HepG2 (cell line): ENCODE measurements at regions not wholly inside any gene's neighbourhood (a gene's known extent, or its start where the extent isn't known, plus 50 kb on each side); places are given as distances from the start of the nearest gene placed in this dataset.

ENCODE experiments used
- ATAC-seq: fragments of 200-7000 bp; cut with Tn5 transposase; 3 replicates; pipeline ENCODE4 v1.9.1; 2020; ENCODE audit warnings: mild to moderate bottlenecking, moderate library complexity
- BruUV-seq: library from RNA; stranded (reverse); fragments of 400-500 nt; replicated peaks from 2 replicates; lab custom pipeline; 2021; lab: Mats Ljungman, UMichigan
- CTCF ChIA-PET: fragments of 300-600 bp; formaldehyde crosslinking; extraction: SDS; loops from one replicate; lab custom pipeline; 2021; ENCODE audit warnings: low total read pairs, inconsistent platforms, low intra/inter-chr PET ratio; lab: Yijun Ruan, JAX
- POLR2A ChIA-PET: fragments of 350-600 bp; sonication (Branson Sonifier 250); formaldehyde crosslinking; loops from one replicate; lab custom pipeline; 2020; ENCODE audit warnings: antibody characterized with exemption, inconsistent platforms; lab: Yijun Ruan, JAX
- DNase-seq: peaks from one replicate; pipeline ENCODE4 v3.0.0-alpha.2; 2015; ENCODE audit warnings: low spot score
- FAIRE-seq: peaks from 3 replicates; lab custom pipeline; 2011; peaks lifted over from hg19 to GRCh38; lab: Jason Lieb, UNC
- H2AFZ ChIP-seq: one replicate; pipeline ENCODE4 v1.6.1; 2011; ENCODE audit warnings: low read length, inconsistent platforms
- H3K27ac ChIP-seq: fragments of 300-600 bp; 3 replicates; pipeline ENCODE4 v1.8.0; 2011; ENCODE audit warnings: mixed run types, mild to moderate bottlenecking, mixed read lengths, low read length, inconsistent platforms; ENCODE audit not compliant: insufficient read depth; ENCODE audit errors: extremely low read length
- H3K27me3 ChIP-seq, 2 experiments: fragments of 200-600 bp in 1 of 2; 2 replicates in 1 of 2; 3 replicates in 1 of 2; pipeline versions ENCODE4 v1.6.0 to v1.8.0; 2011; ENCODE audit warnings: low read length in 2 of 2, mild to moderate bottlenecking in 2 of 2, moderate library complexity in 2 of 2, inconsistent platforms in 1 of 2; ENCODE audit not compliant: insufficient read depth in 2 of 2, control insufficient read depth in 1 of 2
- H3K36me3 ChIP-seq, 2 experiments: fragments of 200-600 bp in 1 of 2; replicated peaks in 1 of 2; 2 replicates in 1 of 2; 3 replicates in 1 of 2; pipeline versions ENCODE4 v1.5.1 to v1.8.0; 2011; ENCODE audit warnings: low read length in 2 of 2, inconsistent platforms in 1 of 2; ENCODE audit not compliant: insufficient read depth in 2 of 2, control insufficient read depth in 1 of 2
- H3K4me1 ChIP-seq: 2 replicates; pipeline ENCODE4 v1.5.1; 2012; ENCODE audit warnings: low read length, inconsistent platforms; ENCODE audit not compliant: insufficient read depth
- H3K4me2 ChIP-seq: 2 replicates; pipeline ENCODE4 v1.6.0; 2011; ENCODE audit warnings: low read depth, low read length, inconsistent platforms
- H3K4me3 ChIP-seq, 3 experiments: fragments of 200-600 bp in 1 of 3; sonication (generic), shearing (Covaris generic) in 1 of 3; replicated peaks in 1 of 3; 2 replicates each; pipeline ENCODE4 v1.5.1; 2011 to 2016; ENCODE audit warnings: low read length in 3 of 3, inconsistent platforms in 2 of 3, low read depth in 2 of 3, mild to moderate bottlenecking in 2 of 3, control low read depth in 1 of 3, mixed read lengths in 1 of 3; ENCODE audit not compliant: insufficient read depth in 1 of 3
- H3K79me2 ChIP-seq: one replicate; pipeline ENCODE4 v1.6.1; 2011; ENCODE audit warnings: low read length, inconsistent platforms; ENCODE audit not compliant: insufficient read depth
- H3K9ac ChIP-seq: 2 replicates; pipeline ENCODE4 v1.6.0; 2011; ENCODE audit warnings: mild to moderate bottlenecking, low read depth, low read length, inconsistent platforms; ENCODE audit not compliant: insufficient read depth
- H3K9me3 ChIP-seq: 2 replicates; pipeline ENCODE4 v1.5.1; 2012; ENCODE audit warnings: mild to moderate bottlenecking, low read length
- H4K20me1 ChIP-seq: 2 replicates; pipeline ENCODE4 v1.6.0; 2011; ENCODE audit warnings: inconsistent platforms, mild to moderate bottlenecking, low read length, moderate library complexity; ENCODE audit not compliant: insufficient read depth
- CEBPB ChIP-seq: IDR thresholded peaks from 2 replicates; pipeline ENCODE4 v1.6.1; 2011; ENCODE audit warnings: low read depth, low read length, improper control_type of control experiment, borderline replicate concordance
- EHMT2 ChIP-seq: fragments of 200-600 bp; sonication (generic); IDR thresholded peaks from 2 replicates; pipeline ENCODE4 v1.7.0; 2017; ENCODE audit warnings: antibody characterized with exemption, low read depth, low read length, borderline replicate concordance
- FOSL1 ChIP-seq: sonication (generic); formaldehyde crosslinking; IDR thresholded peaks from 2 replicates; pipeline ENCODE4 v1.9.0; 2021; ENCODE audit warnings: missing genetic modification reagents, borderline replicate concordance
- HINFP ChIP-seq: sonication (generic); formaldehyde crosslinking; IDR thresholded peaks from 2 replicates; pipeline ENCODE4 v1.4.0; 2020; ENCODE audit warnings: low read depth, mild to moderate bottlenecking, missing genetic modification reagents
- HOMEZ ChIP-seq: IDR thresholded peaks from 2 replicates; pipeline ENCODE4 v1.6.1; 2016; ENCODE audit warnings: low read depth
- NBN ChIP-seq: fragments of 450-650 bp; conservative IDR thresholded peaks from 2 replicates; pipeline ENCODE4 v1.6.1; 2017
- NPAS2 ChIP-seq: sonication (generic); formaldehyde crosslinking; IDR thresholded peaks from 2 replicates; pipeline ENCODE4 v1.8.0; 2022; ENCODE audit warnings: mild to moderate bottlenecking, missing genetic modification reagents, borderline replicate concordance
- SCMH1 ChIP-seq: sonication (generic); formaldehyde crosslinking; IDR thresholded peaks from 2 replicates; pipeline ENCODE4 v1.9.0; 2021; ENCODE audit warnings: missing genetic modification reagents, mild to moderate bottlenecking, borderline replicate concordance
- SOX5 ChIP-seq: IDR thresholded peaks from 2 replicates; pipeline ENCODE4 v1.6.1; 2016; ENCODE audit warnings: borderline replicate concordance
- TRIM22 ChIP-seq: fragments of 450-650 bp; IDR thresholded peaks from 2 replicates; pipeline ENCODE4 v1.6.1; 2017
- ZBTB1 ChIP-seq: sonication (generic); formaldehyde crosslinking; IDR thresholded peaks from 2 replicates; pipeline ENCODE4 v1.4.0; 2020; ENCODE audit warnings: missing genetic modification reagents, borderline replicate concordance
- ZBTB39 ChIP-seq: sonication (generic); formaldehyde crosslinking; IDR thresholded peaks from 2 replicates; pipeline ENCODE4 v1.5.0; 2020; ENCODE audit warnings: missing genetic modification reagents
- ZNF430 ChIP-seq: sonication (generic); formaldehyde crosslinking; IDR thresholded peaks from 2 replicates; pipeline ENCODE4 v1.9.0; 2021; ENCODE audit warnings: mild to moderate bottlenecking, missing genetic modification reagents
- ZNF747 ChIP-seq: sonication (generic); formaldehyde crosslinking; IDR thresholded peaks from 2 replicates; pipeline ENCODE4 v1.8.1; 2023; ENCODE audit warnings: missing genetic modification reagents, mild to moderate bottlenecking, borderline replicate concordance
- WGBS: methylation state at CpG from one replicate; pipeline ENCODE4 v1.1.6; 2017; ENCODE audit warnings: low lambda C conversion rate; 5-methylcytosine and 5-hydroxymethylcytosine counted together
- in situ Hi-C: cut with HindIII; loops from 2 replicates; pipeline ENCODE4 v1.10.0; 2017; ENCODE audit warnings: low pct_unique_long_range_greater_than_20kb; ENCODE audit not compliant: extremely low pct_ligation_motif_present
- intact Hi-C: fragments of 100-400 bp; cut with micrococcal nuclease; formaldehyde crosslinking; loops from one replicate; pipeline ENCODE4 v1.10.0; 2022; ENCODE audit not compliant: unreplicated experiment

- Histone ChIP-seq H3K27me3 (peaks cover 0 to under 1% of the 10 kb centered on the region in 2 experiments; a peak in 1 of 5 replicates), H3K9ac (no peak overlapping the region), H3K4me1 (no peaks in the 10 kb centered on the region), H2AFZ (no peak overlapping the region), H3K27ac (no peak overlapping the region), H3K4me3 (no peak overlapping the region), H3K79me2 (no peaks in the 10 kb centered on the region), H4K20me1 (no peaks in the 10 kb centered on the region), H3K4me2 (no peak overlapping the region), H3K36me3 (no peaks in the 10 kb centered on the region), H3K9me3 (no peaks in the 10 kb centered on the region)
- BruUV-seq = no TSS peak
- in situ Hi-C loops (no loop called here), intact Hi-C loops (no loop called here)
- TF ChIP-seq SOX5 (CRISPR knock-in tag) (no peak), ZBTB1 (CRISPR knock-in tag) (no peak), CEBPB (no peak), ZBTB39 (CRISPR knock-in tag) (no peak)
- 3% methylated on average over 3 of the region's 4 CpGs for WGBS
- DNase-seq (no peak), ATAC-seq (no peak), FAIRE-seq (no peak)
- ChIA-PET CTCF (no interaction called here), POLR2A (no interaction called here)
Measured at GRCh38 chr1:232283864-232284263, 346.1 kb downstream of the SIPA1L2 start.

GRCh38 chr1:232282498-232282897 is 347.4 kb downstream of the SIPA1L2 start:
- ATAC-seq = no peak
- Histone ChIP-seq H3K4me1 (no peaks in the 10 kb centered on the region), H3K4me3 (no peak overlapping the region), H3K4me2 (no peak overlapping the region), H4K20me1 (no peaks in the 10 kb centered on the region), H3K36me3 (no peaks in the 10 kb centered on the region), H3K9ac (no peak overlapping the region), H3K27me3 (peaks cover 0 to 6% of the 10 kb centered on the region in 2 experiments; a peak in 2 of 5 replicates), H3K27ac (no peak overlapping the region), H3K79me2 (no peaks in the 10 kb centered on the region), H3K9me3 (no peaks in the 10 kb centered on the region), H2AFZ (no peak overlapping the region)
- ChIA-PET POLR2A (no interaction called here), CTCF (no interaction called here)
- in situ Hi-C loops (no loop called here), intact Hi-C loops (no loop called here)
- BruUV-seq = no TSS peak
- no peak for FAIRE-seq
- no peak for DNase-seq
- 0% methylated on average over 1 of the region's 1 CpG for WGBS
- TF ChIP-seq EHMT2 = no peak
- TF ChIP-seq TRIM22 = no peak
- TF ChIP-seq NPAS2 (CRISPR knock-in tag) = no peak
- TF ChIP-seq ZNF747 (CRISPR knock-in tag) = no peak
- no peak for TF ChIP-seq SCMH1
- TF ChIP-seq FOSL1 = no peak
- no peak for TF ChIP-seq HOMEZ (CRISPR knock-in tag)
- no peak for TF ChIP-seq HINFP (CRISPR knock-in tag)
- TF ChIP-seq ZNF430 (CRISPR knock-in tag) = no peak
- no peak for TF ChIP-seq NBN
